Keratinocyte (primary cell): ENCODE measurements at regions not wholly inside any gene's neighbourhood (a gene's known extent, or its start where the extent isn't known, plus 50 kb on each side); places are given as distances from the start of the nearest gene placed in this dataset.

Source experiments
- DNase-seq: peaks from one replicate; pipeline ENCODE4 v3.0.0-alpha.2; 2011; ENCODE audit warnings: low read depth, missing footprints, low spot score
- FAIRE-seq: peaks from 2 replicates; lab custom pipeline; 2011; peaks lifted over from hg19 to GRCh38; lab: Jason Lieb, UNC
- H2AFZ ChIP-seq: 2 replicates; pipeline ENCODE4 v1.6.0; 2012; ENCODE audit warnings: low read length, control low read depth, inconsistent platforms; ENCODE audit not compliant: control insufficient read depth
- H3K27ac ChIP-seq: 2 replicates; pipeline ENCODE4 v1.5.1; 2011; ENCODE audit warnings: low read length; ENCODE audit not compliant: control insufficient read depth, insufficient read depth
- H3K27me3 ChIP-seq: 3 replicates; pipeline ENCODE4 v1.6.0; 2011; ENCODE audit warnings: low read length; ENCODE audit not compliant: control insufficient read depth, insufficient read depth; ENCODE audit errors: extremely low read depth
- H3K36me3 ChIP-seq, 2 experiments: 2 replicates in 1 of 2; 3 replicates in 1 of 2; pipeline ENCODE4 v1.5.1; 2011; ENCODE audit warnings: low read length in 2 of 2, mild to moderate bottlenecking in 1 of 2; ENCODE audit not compliant: control insufficient read depth in 2 of 2, insufficient read depth in 2 of 2; ENCODE audit errors: extremely low read depth in 1 of 2
- H3K4me1 ChIP-seq: 3 replicates; pipeline ENCODE4 v1.5.1; 2011; ENCODE audit warnings: low read length; ENCODE audit not compliant: control insufficient read depth, insufficient read depth; ENCODE audit errors: extremely low read depth
- H3K4me2 ChIP-seq: 3 replicates; pipeline ENCODE4 v1.6.0; 2011; ENCODE audit warnings: low read depth, low read length; ENCODE audit not compliant: control insufficient read depth, insufficient read depth; ENCODE audit errors: extremely low read depth
- H3K4me3 ChIP-seq, 3 experiments: fragments of 200-600 bp in 1 of 3; sonication (generic) in 1 of 3; 2 replicates in 2 of 3; 3 replicates in 1 of 3; pipeline ENCODE4 v1.5.1; 2011 to 2016; ENCODE audit warnings: low read length in 3 of 3, mild to moderate bottlenecking in 3 of 3, control low read depth in 2 of 3, inconsistent platforms in 1 of 3, low read depth in 1 of 3, mixed read lengths in 1 of 3, mixed run types in 1 of 3, moderate library complexity in 1 of 3; ENCODE audit not compliant: control insufficient read depth in 2 of 3, insufficient read depth in 2 of 3; ENCODE audit errors: extremely low read depth in 1 of 3
- H3K79me2 ChIP-seq: 2 replicates; pipeline ENCODE4 v1.6.0; 2012; ENCODE audit warnings: low read length; ENCODE audit not compliant: control insufficient read depth, insufficient read depth
- H3K9ac ChIP-seq: 3 replicates; pipeline ENCODE4 v1.6.0; 2011; ENCODE audit warnings: low read length; ENCODE audit not compliant: control insufficient read depth, insufficient read depth; ENCODE audit errors: extremely low read depth
- H3K9me1 ChIP-seq: 3 replicates; pipeline ENCODE4 v1.6.0; 2011; ENCODE audit warnings: low read length; ENCODE audit not compliant: control insufficient read depth, insufficient read depth; ENCODE audit errors: extremely low read depth
- H3K9me3 ChIP-seq: 2 replicates; pipeline ENCODE4 v1.5.1; 2012; ENCODE audit warnings: low read depth, low read length; ENCODE audit not compliant: control insufficient read depth
- H4K20me1 ChIP-seq: 3 replicates; pipeline ENCODE4 v1.6.0; 2011; ENCODE audit warnings: low read length; ENCODE audit not compliant: control insufficient read depth, insufficient read depth; ENCODE audit errors: extremely low read depth
- CTCF ChIP-seq, 3 experiments: IDR thresholded peaks in 1 of 3; conservative IDR thresholded peaks in 1 of 3; optimal IDR thresholded peaks in 1 of 3; 2 replicates in 2 of 3; 3 replicates in 1 of 3; pipeline versions ENCODE3 to v1.5.1; 2011; ENCODE audit warnings: low read length in 3 of 3, mild to moderate bottlenecking in 3 of 3, moderate library complexity in 2 of 3, control low read depth in 1 of 3, inconsistent platforms in 1 of 3; ENCODE audit not compliant: insufficient read depth in 2 of 3; ENCODE audit errors: extremely low read depth in 1 of 3
- EZH2 ChIP-seq: IDR thresholded peaks from one replicate; pipeline ENCODE4 v1.6.1; 2012; ENCODE audit warnings: inconsistent platforms, mild to moderate bottlenecking, low read length, moderate library complexity
- dilution Hi-C: fragments of 300-500 bp; cut with MboI; formaldehyde crosslinking; loops from one replicate; pipeline ENCODE4 v1.7.0; 2020; ENCODE audit warnings: low sequenced_read_pairs; ENCODE audit not compliant: extremely low pct_ligation_motif_present

- no peaks in the 10 kb centered on the region for H3K4me1 ChIP-seq
- H3K4me2 ChIP-seq: no peak overlapping the region
- no peak overlapping the region for H2AFZ ChIP-seq
- H3K9me3 ChIP-seq: no peaks in the 10 kb centered on the region
- no peaks in the 10 kb centered on the region for H3K9me1 ChIP-seq
- no peak for DNase-seq
- no peak for FAIRE-seq
- dilution Hi-C loops: no loop called here
- H3K9ac ChIP-seq: no peak overlapping the region
- H3K4me3 ChIP-seq: no peak overlapping the region
- no peak overlapping the region for H3K27ac ChIP-seq
- H4K20me1 ChIP-seq: no peaks in the 10 kb centered on the region
- no peaks in the 10 kb centered on the region for H3K36me3 ChIP-seq
- no peak for TF ChIP-seq CTCF (optimal IDR thresholded peaks at IDR 0.05 in 1 of 3, IDR thresholded peaks at IDR 0.05 in 1 of 3, conservative IDR thresholded peaks at IDR 0.05 in 1 of 3; ENCODE audit: extremely low read depth in 1 of 3, insufficient read depth in 2 of 3, low read length in 3 of 3)
- TF ChIP-seq EZH2: no peak
- H3K79me2 ChIP-seq: no peaks in the 10 kb centered on the region
- H3K27me3 ChIP-seq: no peaks in the 10 kb centered on the region
Observed at GRCh38 chr20:53698371-53698978, 104.8 kb upstream of the ZNF217 start.

GRCh38 chr20:53695797-53696527 lies 102.3 kb upstream of the ZNF217 start:
- H3K36me3 ChIP-seq: no peaks in the 10 kb centered on the region
- no peak for FAIRE-seq
- dilution Hi-C loops: no loop called here

More at GRCh38 chr20:53695797-53696527, 102.3 kb upstream of the ZNF217 start:
- Histone ChIP-seq H3K4me3 (no peak overlapping the region), H4K20me1 (no peaks in the 10 kb centered on the region), H3K27ac (no peak overlapping the region), H3K9me3 (no peaks in the 10 kb centered on the region), H3K4me1 (peaks cover 9% of the 10 kb centered on the region), H3K27me3 (no peaks in the 10 kb centered on the region), H3K9ac (no peak overlapping the region), H2AFZ (no peak overlapping the region), H3K4me2 (no peak overlapping the region), H3K79me2 (no peaks in the 10 kb centered on the region), H3K9me1 (no peaks in the 10 kb centered on the region)
- no peak for DNase-seq
- TF ChIP-seq EZH2 (no peak), CTCF (optimal IDR thresholded peaks at IDR 0.05 in 1 of 3, IDR thresholded peaks at IDR 0.05 in 1 of 3, conservative IDR thresholded peaks at IDR 0.05 in 1 of 3; ENCODE audit: extremely low read depth in 1 of 3, insufficient read depth in 2 of 3, low read length in 3 of 3) (no peak)
